Osteoblast (primary cell): ENCODE measurements at regions not wholly inside any gene's neighbourhood (a gene's known extent, or its start where the extent isn't known, plus 50 kb on each side); places are given as distances from the start of the nearest gene placed in this dataset.

Source experiments
- DNase-seq: peaks from one replicate; pipeline ENCODE4 v3.0.0; 2011; ENCODE audit warnings: low spot score, mixed read lengths; ENCODE audit not compliant: insufficient read length; ENCODE audit errors: missing footprints
- H2AFZ ChIP-seq: 2 replicates; pipeline ENCODE4 v1.6.0; 2011; ENCODE audit warnings: mild to moderate bottlenecking, low read length
- H3K27ac ChIP-seq: 2 replicates; pipeline ENCODE4 v1.5.1; 2011; ENCODE audit warnings: mild to moderate bottlenecking, low read depth, low read length, moderate library complexity
- H3K27me3 ChIP-seq: 2 replicates; pipeline ENCODE4 v1.6.0; 2012; ENCODE audit warnings: mild to moderate bottlenecking, control low read depth, inconsistent platforms, low read length, moderate library complexity; ENCODE audit not compliant: insufficient read depth
- H3K36me3 ChIP-seq: 2 replicates; pipeline ENCODE4 v1.5.1; 2011; ENCODE audit warnings: mild to moderate bottlenecking, low read length, control low read depth, moderate library complexity; ENCODE audit not compliant: insufficient read depth
- H3K4me1 ChIP-seq: 2 replicates; pipeline ENCODE4 v1.5.1; 2011; ENCODE audit warnings: mild to moderate bottlenecking, low read length, control low read depth, moderate library complexity; ENCODE audit not compliant: insufficient read depth
- H3K4me2 ChIP-seq: 2 replicates; pipeline ENCODE4 v1.6.0; 2011; ENCODE audit warnings: mild to moderate bottlenecking, low read length; ENCODE audit not compliant: insufficient read depth
- H3K4me3 ChIP-seq: fragments of 200-600 bp; sonication (generic); 3 replicates; pipeline ENCODE4 v1.5.1; 2012; ENCODE audit warnings: mild to moderate bottlenecking, low read length, inconsistent platforms; ENCODE audit not compliant: insufficient read depth
- H3K79me2 ChIP-seq: 2 replicates; pipeline ENCODE4 v1.6.0; 2012; ENCODE audit warnings: mild to moderate bottlenecking, low read length, control low read depth, inconsistent platforms; ENCODE audit not compliant: insufficient read depth
- H3K9me3 ChIP-seq: 2 replicates; pipeline ENCODE4 v1.5.1; 2011; ENCODE audit warnings: low read depth, low read length, control low read depth
- H4K20me1 ChIP-seq: 2 replicates; pipeline ENCODE4 v1.6.0; 2012; ENCODE audit warnings: mild to moderate bottlenecking, low read length, control low read depth; ENCODE audit not compliant: insufficient read depth
- CTCF ChIP-seq: IDR thresholded peaks from 2 replicates; pipeline ENCODE4 v1.5.1; 2011; ENCODE audit warnings: mild to moderate bottlenecking, low read depth, low read length, moderate library complexity; ENCODE audit errors: extremely low read depth

- TF ChIP-seq CTCF: no peak
- Histone ChIP-seq H3K79me2 (no peaks in the 10 kb centered on the region), H3K4me1 (no peaks in the 10 kb centered on the region), H2AFZ (no peak overlapping the region), H3K4me3 (no peak overlapping the region), H3K27me3 (no peaks in the 10 kb centered on the region), H3K9me3 (no peaks in the 10 kb centered on the region), H3K27ac (no peak overlapping the region), H3K36me3 (no peaks in the 10 kb centered on the region), H3K4me2 (no peak overlapping the region), H4K20me1 (no peaks in the 10 kb centered on the region)
- no peak for DNase-seq
Measured at GRCh38 chr5:18028036-18028435, 393.8 kb downstream of the TAF11L14 start.

- H3K9me3 ChIP-seq: no peaks in the 10 kb centered on the region
- no peak overlapping the region for H3K27ac ChIP-seq
- DNase-seq: no peak
Measured at GRCh38 chr5:18032744-18033143, 398.5 kb downstream of the TAF11L14 start.

GRCh38 chr5:18036531-18036930, 402.3 kb downstream of the TAF11L14 start:
- H3K36me3 ChIP-seq: no peaks in the 10 kb centered on the region
- H3K27ac ChIP-seq: no peak overlapping the region
- TF ChIP-seq CTCF: no peak
- H4K20me1 ChIP-seq: no peaks in the 10 kb centered on the region
- H3K4me1 ChIP-seq: no peaks in the 10 kb centered on the region
- no peak for DNase-seq
- no peaks in the 10 kb centered on the region for H3K79me2 ChIP-seq
- no peak overlapping the region for H3K4me2 ChIP-seq
- H3K27me3 ChIP-seq: no peaks in the 10 kb centered on the region
- H3K4me3 ChIP-seq: no peak overlapping the region
- H2AFZ ChIP-seq: no peak overlapping the region
- no peaks in the 10 kb centered on the region for H3K9me3 ChIP-seq

More at GRCh38 chr5:18032744-18033143, 398.5 kb downstream of the TAF11L14 start:
- Histone ChIP-seq H3K4me3 (no peak overlapping the region), H3K36me3 (no peaks in the 10 kb centered on the region), H2AFZ (no peak overlapping the region), H3K79me2 (no peaks in the 10 kb centered on the region), H3K4me2 (no peak overlapping the region), H3K27me3 (no peaks in the 10 kb centered on the region), H3K4me1 (no peaks in the 10 kb centered on the region), H4K20me1 (no peaks in the 10 kb centered on the region)
- no peak for TF ChIP-seq CTCF

GRCh38 chr5:18037718-18038117, 403.5 kb downstream of the TAF11L14 start:
- Histone ChIP-seq H3K27ac (no peak overlapping the region), H3K4me1 (no peaks in the 10 kb centered on the region), H3K4me3 (no peak overlapping the region), H4K20me1 (no peaks in the 10 kb centered on the region), H3K9me3 (no peaks in the 10 kb centered on the region), H3K4me2 (no peak overlapping the region), H3K36me3 (no peaks in the 10 kb centered on the region), H3K79me2 (no peaks in the 10 kb centered on the region), H2AFZ (no peak overlapping the region), H3K27me3 (no peaks in the 10 kb centered on the region)
- no peak for TF ChIP-seq CTCF
- DNase-seq: no peak
